Sigmoid colon (tissue), 6 donors: ENCODE measurements at regions not wholly inside any gene's neighbourhood (a gene's known extent, or its start where the extent isn't known, plus 50 kb on each side); places are given as distances from the start of the nearest gene placed in this dataset.

Experiments
- DNase-seq: peaks from one replicate; pipeline ENCODE4 v3.0.0-alpha.2; 2019
- H3K27ac ChIP-seq, 4 donors: fragments of 200-600 bp; sonication (generic); one replicate each; pipeline ENCODE4 v1.5.1; 2016 to 2019; ENCODE audit warnings: mild to moderate bottlenecking in 1 of 4
- H3K27me3 ChIP-seq, 3 donors: fragments of 200-600 bp; sonication (generic); one replicate each; pipeline ENCODE4 v1.5.1; 2019; ENCODE audit warnings: mild to moderate bottlenecking in 1 of 3
- H3K36me3 ChIP-seq, 4 donors: fragments of 200-600 bp; sonication (generic); one replicate each; pipeline ENCODE4 v1.5.1; 2016 to 2019
- H3K4me1 ChIP-seq, 4 donors: fragments of 200-600 bp; sonication (generic); one replicate each; pipeline ENCODE4 v1.5.1; 2017 to 2019
- H3K4me3 ChIP-seq, 4 donors: fragments of 200-600 bp; sonication (generic); one replicate each; pipeline ENCODE4 v1.5.1; 2017 to 2019; ENCODE audit warnings: mild to moderate bottlenecking in 2 of 4, moderate library complexity in 1 of 4
- H3K9me3 ChIP-seq, 4 donors: fragments of 200-600 bp in 3 of 4; sonication (generic) in 3 of 4; one replicate each; pipeline versions ENCODE4 v1.5.1 to v1.6.1; 2013 to 2019
- CTCF ChIP-seq, 4 experiments: fragments of 450-650 bp in 3 of 4; fragments of 200-600 bp in 1 of 4; IDR thresholded peaks; one replicate each; pipeline ENCODE4 v1.5.1; 2016 to 2019; ENCODE audit warnings: antibody characterized with exemption in 4 of 4, mild to moderate bottlenecking in 3 of 4, moderate library complexity in 2 of 4
- EP300 ChIP-seq, 4 donors: sonication (generic); formaldehyde crosslinking; IDR thresholded peaks; one replicate each; pipeline ENCODE4 v1.6.1; 2017; ENCODE audit warnings: antibody characterized with exemption in 4 of 4
- POLR2A ChIP-seq, 2 donors: fragments of 450-650 bp; IDR thresholded peaks; one replicate each; pipeline ENCODE4 v1.6.1; 2016; ENCODE audit warnings: antibody characterized with exemption in 2 of 2, mild to moderate bottlenecking in 2 of 2, moderate library complexity in 2 of 2
- POLR2AphosphoS5 ChIP-seq, 4 donors: sonication (generic); formaldehyde crosslinking; IDR thresholded peaks; one replicate each; pipeline ENCODE4 v1.6.1; 2017; ENCODE audit warnings: antibody characterized with exemption in 4 of 4
- WGBS, 2 donors: extraction: QIAGEN DNeasy Blood & Tissue Kit; methylation state at CpG; one replicate each; pipeline ENCODE4 v1.1.7; 2013; 5-methylcytosine and 5-hydroxymethylcytosine counted together
- intact Hi-C: fragments of 100-400 bp; cut with DNase I; formaldehyde crosslinking; loops from one replicate; pipeline ENCODE4 v1.15.1; 2023
- donor health status: healthy with polysubstance abuse.
- donor health status: healthy.

GRCh38 chr11:91187314-91187713, 964.5 kb upstream of the CHORDC1 start:
- Histone ChIP-seq H3K4me1 (no peaks in the 10 kb centered on the region), H3K36me3 (no peaks in the 10 kb centered on the region), H3K27ac (no peak overlapping the region), H3K9me3 (no peaks in the 10 kb centered on the region), H3K4me3 (no peak overlapping the region), H3K27me3 (no peaks in the 10 kb centered on the region)
- intact Hi-C loops = no loop called here
- no peak for DNase-seq
- no peak for TF ChIP-seq CTCF (IDR thresholded peaks at IDR 0.05)
- no peak for TF ChIP-seq POLR2AphosphoS5 (IDR thresholded peaks at IDR 0.05)
- TF ChIP-seq POLR2A (IDR thresholded peaks at IDR 0.05) = no peak
- TF ChIP-seq EP300 (IDR thresholded peaks at IDR 0.05) = no peak
- WGBS, 2 donors = 88 to 91% methylated on average over 2 of the region's 2 CpGs

GRCh38 chr11:91178366-91178765, 955.5 kb upstream of the CHORDC1 start:
- no peaks in the 10 kb centered on the region for H3K9me3 ChIP-seq
- TF ChIP-seq POLR2AphosphoS5 (IDR thresholded peaks at IDR 0.05) (no peak), POLR2A (IDR thresholded peaks at IDR 0.05) (no peak), CTCF (IDR thresholded peaks at IDR 0.05) (no peak), EP300 (IDR thresholded peaks at IDR 0.05) (no peak)
- 76 to 78% methylated on average over 1 of the region's 1 CpG for WGBS, 2 donors
- no peak for DNase-seq
- no peak overlapping the region for H3K4me3 ChIP-seq
- no peak overlapping the region for H3K27ac ChIP-seq
- no peaks in the 10 kb centered on the region for H3K27me3 ChIP-seq
- intact Hi-C loops = no loop called here
- H3K36me3 ChIP-seq = no peaks in the 10 kb centered on the region
- H3K4me1 ChIP-seq = peaks cover 0 to 4% (median 0%) of the 10 kb centered on the region in 4 donors

GRCh38 chr11:91174734-91175133, 951.9 kb upstream of the CHORDC1 start:
- intact Hi-C loops = no loop called here
- Histone ChIP-seq H3K27me3 (no peaks in the 10 kb centered on the region), H3K36me3 (no peaks in the 10 kb centered on the region), H3K9me3 (no peaks in the 10 kb centered on the region), H3K4me3 (no peak overlapping the region), H3K27ac (no peak overlapping the region), H3K4me1 (peaks cover 0 to 4% (median 0%) of the 10 kb centered on the region in 4 donors)
- TF ChIP-seq EP300 (IDR thresholded peaks at IDR 0.05) (no peak), CTCF (IDR thresholded peaks at IDR 0.05) (no peak), POLR2A (IDR thresholded peaks at IDR 0.05) (no peak), POLR2AphosphoS5 (IDR thresholded peaks at IDR 0.05) (no peak)
- no peak for DNase-seq

- intact Hi-C loops = no loop called here
Measured at GRCh38 chr11:91174193-91174592, 951.3 kb upstream of the CHORDC1 start.

More at GRCh38 chr11:91174193-91174592, 951.3 kb upstream of the CHORDC1 start:
- Histone ChIP-seq H3K27ac (no peak overlapping the region), H3K36me3 (no peaks in the 10 kb centered on the region), H3K4me3 (no peak overlapping the region), H3K27me3 (no peaks in the 10 kb centered on the region), H3K4me1 (peaks cover 0 to 3% (median 0%) of the 10 kb centered on the region in 4 donors), H3K9me3 (no peaks in the 10 kb centered on the region)
- whole genome bisulfite sequencing, 2 donors = 68 to 76% methylated on average over 2 of the region's 2 CpGs
- DNase-seq = no peak
- TF ChIP-seq CTCF (IDR thresholded peaks at IDR 0.05) = no peak
- TF ChIP-seq POLR2A (IDR thresholded peaks at IDR 0.05) = no peak
- no peak for TF ChIP-seq POLR2AphosphoS5 (IDR thresholded peaks at IDR 0.05)
- TF ChIP-seq EP300 (IDR thresholded peaks at IDR 0.05) = no peak
